ENCODE measurements at regions not wholly inside any gene's neighbourhood (a gene's known extent, or its start where the extent isn't known, plus 50 kb on each side); places are given as distances from the start of the nearest gene placed in this dataset.

- no peaks in the 10 kb centered on the region for H3K9me3 ChIP-seq (replicated peaks; ENCODE audit: control insufficient read depth, insufficient read depth, low read length)
- DNase-seq (ENCODE audit: low read depth, low spot score), result no peak
- dilution Hi-C loops (cut with MboI; ENCODE audit: extremely low pct_ligation_motif_present, low sequenced_read_pairs) (no loop called here), intact Hi-C loops (cut with micrococcal nuclease) (no loop called here)
- H3K4me3 ChIP-seq (replicated peaks in 1 of 3; ENCODE audit: insufficient read depth in 1 of 3, low read depth in 1 of 3, low read length in 3 of 3), result no peak overlapping the region
- no peaks in the 10 kb centered on the region for H3K4me1 ChIP-seq (ENCODE audit: control insufficient read depth, extremely low read depth, insufficient read depth, low read length)
- no peak overlapping the region for H3K9ac ChIP-seq (replicated peaks; ENCODE audit: extremely low read depth, insufficient read depth, low read length)
- no peak for FAIRE-seq
- H3K79me2 ChIP-seq (ENCODE audit: control insufficient read depth, insufficient read depth, low read length), result no peaks in the 10 kb centered on the region
- no peaks in the 10 kb centered on the region for H3K36me3 ChIP-seq (ENCODE audit: control insufficient read depth in 2 of 2, extremely low read depth in 1 of 2, insufficient read depth in 2 of 2, low read length in 2 of 2)
- ChIA-PET CTCF (no interaction called here), POLR2A (no interaction called here)
- H2AFZ ChIP-seq (ENCODE audit: low read depth, low read length), result no peak overlapping the region
- BruUV-seq (replicated peaks), result no TSS peak
- no peaks in the 10 kb centered on the region for H3K27me3 ChIP-seq (ENCODE audit: control insufficient read depth in 2 of 2, insufficient read depth in 2 of 2, low read length in 2 of 2)
- no peak overlapping the region for H3K4me2 ChIP-seq (ENCODE audit: insufficient read depth, low read length)
- H3K27ac ChIP-seq (ENCODE audit: insufficient read depth, low read depth, low read length), result no peak overlapping the region
- no peaks in the 10 kb centered on the region for H3K9me1 ChIP-seq (replicated peaks; ENCODE audit: control insufficient read depth, extremely low read depth, insufficient read depth, low read length)
- no peaks in the 10 kb centered on the region for H4K20me1 ChIP-seq (replicated peaks; ENCODE audit: control insufficient read depth, extremely low read depth, insufficient read depth, low read length)
- TF ChIP-seq FOS (IDR thresholded peaks at IDR 0.05; ENCODE audit: borderline replicate concordance, insufficient read depth, low read length) (no peak), GATA2 (IDR thresholded peaks at IDR 0.05; ENCODE audit: insufficient read depth, insufficient read length, low read depth, low read length) (peak; percentile 41), POLR2A (IDR thresholded peaks at IDR 0.05; ENCODE audit: low read depth, low read length) (no peak)
- TF ChIP-seq, protein P1, sequence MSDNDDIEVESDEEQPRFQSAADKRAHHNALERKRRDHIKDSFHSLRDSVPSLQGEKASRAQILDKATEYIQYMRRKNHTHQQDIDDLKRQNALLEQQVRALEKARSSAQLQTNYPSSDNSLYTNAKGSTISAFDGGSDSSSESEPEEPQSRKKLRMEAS (IDR thresholded peaks at IDR 0.05; ENCODE audit: insufficient read depth, insufficient read length), result no peak
Observed at GRCh38 chr2:67240507-67240906, 156.6 kb upstream of the ETAA1 start.

- dilution Hi-C loops (cut with MboI; ENCODE audit: extremely low pct_ligation_motif_present, low sequenced_read_pairs) (no loop called here), intact Hi-C loops (cut with micrococcal nuclease) (no loop called here)
- ChIA-PET CTCF (no interaction called here), POLR2A (no interaction called here)
- Histone ChIP-seq H3K27ac (ENCODE audit: insufficient read depth, low read depth, low read length) (no peak overlapping the region), H3K36me3 (ENCODE audit: control insufficient read depth in 2 of 2, extremely low read depth in 1 of 2, insufficient read depth in 2 of 2, low read length in 2 of 2) (no peaks in the 10 kb centered on the region), H2AFZ (ENCODE audit: low read depth, low read length) (no peak overlapping the region), H3K9ac (replicated peaks; ENCODE audit: extremely low read depth, insufficient read depth, low read length) (no peak overlapping the region), H3K79me2 (ENCODE audit: control insufficient read depth, insufficient read depth, low read length) (no peaks in the 10 kb centered on the region), H3K9me3 (replicated peaks; ENCODE audit: control insufficient read depth, insufficient read depth, low read length) (no peaks in the 10 kb centered on the region), H4K20me1 (replicated peaks; ENCODE audit: control insufficient read depth, extremely low read depth, insufficient read depth, low read length) (no peaks in the 10 kb centered on the region), H3K4me1 (ENCODE audit: control insufficient read depth, extremely low read depth, insufficient read depth, low read length) (no peaks in the 10 kb centered on the region), H3K4me3 (replicated peaks in 1 of 3; ENCODE audit: insufficient read depth in 1 of 3, low read depth in 1 of 3, low read length in 3 of 3) (no peak overlapping the region), H3K9me1 (replicated peaks; ENCODE audit: control insufficient read depth, extremely low read depth, insufficient read depth, low read length) (no peaks in the 10 kb centered on the region), H3K27me3 (ENCODE audit: control insufficient read depth in 2 of 2, insufficient read depth in 2 of 2, low read length in 2 of 2) (no peaks in the 10 kb centered on the region), H3K4me2 (ENCODE audit: insufficient read depth, low read length) (no peak overlapping the region)
- FAIRE-seq, result no peak
- no TSS peak for BruUV-seq (replicated peaks)
- DNase-seq (ENCODE audit: low read depth, low spot score), result no peak
- TF ChIP-seq POLR2AphosphoS5 (IDR thresholded peaks at IDR 0.05; ENCODE audit: insufficient read depth, low read depth, low read length), result no peak
- no peak for TF ChIP-seq POLR2A (IDR thresholded peaks at IDR 0.05; ENCODE audit: low read depth, low read length)
- no peak for TF ChIP-seq MYC (IDR thresholded peaks at IDR 0.05; ENCODE audit: low read depth, low read length)
- TF ChIP-seq FOS (IDR thresholded peaks at IDR 0.05; ENCODE audit: borderline replicate concordance, insufficient read depth, low read length), result no peak
- no peak for TF ChIP-seq GATA2 (IDR thresholded peaks at IDR 0.05; ENCODE audit: insufficient read depth, insufficient read length, low read depth, low read length)
- TF ChIP-seq, protein P1 (IDR thresholded peaks at IDR 0.05; ENCODE audit: insufficient read depth, insufficient read length), result no peak
- TF ChIP-seq, protein P2, sequence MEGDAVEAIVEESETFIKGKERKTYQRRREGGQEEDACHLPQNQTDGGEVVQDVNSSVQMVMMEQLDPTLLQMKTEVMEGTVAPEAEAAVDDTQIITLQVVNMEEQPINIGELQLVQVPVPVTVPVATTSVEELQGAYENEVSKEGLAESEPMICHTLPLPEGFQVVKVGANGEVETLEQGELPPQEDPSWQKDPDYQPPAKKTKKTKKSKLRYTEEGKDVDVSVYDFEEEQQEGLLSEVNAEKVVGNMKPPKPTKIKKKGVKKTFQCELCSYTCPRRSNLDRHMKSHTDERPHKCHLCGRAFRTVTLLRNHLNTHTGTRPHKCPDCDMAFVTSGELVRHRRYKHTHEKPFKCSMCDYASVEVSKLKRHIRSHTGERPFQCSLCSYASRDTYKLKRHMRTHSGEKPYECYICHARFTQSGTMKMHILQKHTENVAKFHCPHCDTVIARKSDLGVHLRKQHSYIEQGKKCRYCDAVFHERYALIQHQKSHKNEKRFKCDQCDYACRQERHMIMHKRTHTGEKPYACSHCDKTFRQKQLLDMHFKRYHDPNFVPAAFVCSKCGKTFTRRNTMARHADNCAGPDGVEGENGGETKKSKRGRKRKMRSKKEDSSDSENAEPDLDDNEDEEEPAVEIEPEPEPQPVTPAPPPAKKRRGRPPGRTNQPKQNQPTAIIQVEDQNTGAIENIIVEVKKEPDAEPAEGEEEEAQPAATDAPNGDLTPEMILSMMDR (IDR thresholded peaks at IDR 0.05; ENCODE audit: extremely low read depth in 1 of 2, insufficient read depth in 1 of 2, low read depth in 1 of 2, low read length in 2 of 2), result no peak
- no peak for TF ChIP-seq EZH2 (IDR thresholded peaks at IDR 0.05; ENCODE audit: borderline replicate concordance, low read depth, low read length, severe bottlenecking)
- TF ChIP-seq JUN (IDR thresholded peaks at IDR 0.05; ENCODE audit: borderline replicate concordance, insufficient read depth, insufficient read length, low read depth), result no peak
Observed at GRCh38 chr2:67241453-67241852, 155.7 kb upstream of the ETAA1 start.

All from endothelial cell of umbilical vein (primary cell).